HG03135 (cell line): ENCODE measurements at regions not wholly inside any gene's neighbourhood (a gene's known extent, or its start where the extent isn't known, plus 50 kb on each side); places are given as distances from the start of the nearest gene placed in this dataset.

Experiments
- ATAC-seq: cut with Tn5 transposase; IDR thresholded peaks from one replicate; pipeline ENCODE4 v1.9.1; 2021; ENCODE audit warnings: mild to moderate bottlenecking, moderate library complexity; ENCODE audit not compliant: unreplicated experiment

DNA sequence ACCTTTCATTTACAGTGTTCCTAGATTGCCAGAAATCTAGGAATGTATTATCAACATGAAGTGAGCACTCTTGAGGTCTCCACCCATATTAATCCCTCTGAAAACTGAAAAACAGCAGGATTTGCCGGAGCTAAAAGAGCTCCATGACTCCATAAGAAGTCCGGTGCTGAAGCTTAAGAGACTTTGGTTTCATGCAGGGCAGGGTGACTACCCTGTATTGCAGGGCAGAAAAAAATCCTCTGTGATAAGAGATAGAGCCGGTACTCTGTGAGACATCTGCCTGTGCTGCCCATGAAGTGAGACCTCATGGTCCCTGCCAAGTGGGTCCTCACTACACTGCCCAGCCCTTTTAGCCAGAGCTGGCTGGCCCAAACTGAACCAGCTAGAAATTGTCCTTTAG is 127.2 kb upstream of the NPY2R start:
- no peak for ATAC-seq

- ATAC-seq: no peak
Measured at GRCh38 chr4:155085843-155086530, 122.4 kb upstream of the NPY2R start.

GRCh38 chr4:155094201-155094820 is 114.1 kb upstream of the NPY2R start:
- ATAC-seq: no peak

DNA sequence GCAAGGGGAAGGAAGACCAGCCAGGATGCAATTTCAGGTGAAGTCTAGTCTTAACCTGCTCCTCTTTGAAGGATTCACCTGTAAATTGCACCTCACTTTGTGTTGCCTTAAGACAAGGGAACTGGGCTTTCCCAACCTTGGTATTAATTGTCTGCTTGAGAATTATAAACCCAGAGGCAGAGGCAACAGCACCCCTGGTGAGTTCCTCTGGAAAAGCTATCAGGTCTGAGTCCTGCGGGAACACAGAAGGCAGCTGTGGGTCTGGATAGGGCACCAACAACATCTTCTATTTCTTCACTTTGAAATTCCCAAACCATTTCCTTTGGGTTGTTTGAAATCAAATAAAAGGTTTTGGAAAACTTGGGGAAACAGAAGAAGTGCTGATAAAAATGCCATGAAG is 109.2 kb upstream of the NPY2R start:
- no peak for ATAC-seq

DNA sequence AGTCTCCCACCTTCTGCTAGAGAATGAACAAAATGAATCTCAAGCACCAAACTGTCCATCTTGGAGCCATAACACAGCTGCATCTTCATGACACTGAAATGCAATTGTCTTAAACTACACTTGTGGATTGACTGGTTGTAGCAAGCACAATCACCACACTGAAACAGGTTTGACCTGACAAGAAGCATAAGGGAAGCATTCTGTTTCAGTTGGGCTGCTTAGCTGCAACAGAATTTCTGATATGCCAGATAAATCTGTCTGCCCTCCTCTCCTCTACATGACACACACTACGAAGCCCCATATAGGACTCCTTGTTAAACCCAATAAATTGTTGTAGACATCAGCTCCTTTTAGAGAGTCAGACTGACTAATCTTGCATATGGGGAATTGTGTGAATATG is 101.8 kb upstream of the NPY2R start:
- no peak for ATAC-seq

DNA sequence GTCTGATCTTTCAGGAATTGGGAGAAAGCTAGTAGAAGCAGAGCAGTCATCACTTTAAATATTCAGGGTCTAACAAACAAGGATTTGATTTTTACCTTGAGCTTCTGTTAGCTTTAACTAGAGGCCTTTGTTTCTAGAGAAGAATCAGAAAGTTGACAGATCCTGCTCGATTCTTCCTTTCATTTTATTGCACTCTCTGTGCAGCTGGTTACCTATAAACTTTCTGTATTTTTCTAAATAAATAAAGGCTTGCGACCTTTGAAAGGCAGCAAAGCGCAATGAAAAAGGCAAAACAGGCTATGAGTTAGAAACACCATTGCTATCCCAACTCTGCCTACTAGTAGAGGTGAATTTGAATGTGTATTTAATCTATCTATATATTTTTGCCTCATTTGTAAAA is 101.4 kb upstream of the NPY2R start:
- no peak for ATAC-seq

GRCh38 chr4:155114790-155115189 is 93.6 kb upstream of the NPY2R start:
- no peak for ATAC-seq

GRCh38 chr4:155119006-155119405 is 89.4 kb upstream of the NPY2R start:
- no peak for ATAC-seq

DNA sequence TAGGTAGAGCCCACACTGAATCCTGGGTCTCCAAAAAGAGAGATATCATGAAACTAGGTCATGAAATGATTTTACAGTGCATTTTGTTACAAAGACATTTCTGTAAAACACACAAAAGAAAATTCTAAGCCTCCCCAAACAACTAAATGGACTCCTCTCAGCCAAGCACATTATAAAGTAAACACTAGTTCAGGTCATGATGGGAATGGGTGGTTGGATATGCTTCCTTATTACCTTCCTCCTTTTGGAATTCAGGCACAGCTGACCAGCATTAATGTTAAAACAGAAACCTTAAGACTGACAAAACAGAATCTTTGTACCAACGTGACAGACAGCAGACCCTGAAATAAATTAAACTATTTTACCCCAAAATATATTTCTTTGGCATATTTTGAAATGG is 87.9 kb upstream of the NPY2R start:
- ATAC-seq: no peak

DNA sequence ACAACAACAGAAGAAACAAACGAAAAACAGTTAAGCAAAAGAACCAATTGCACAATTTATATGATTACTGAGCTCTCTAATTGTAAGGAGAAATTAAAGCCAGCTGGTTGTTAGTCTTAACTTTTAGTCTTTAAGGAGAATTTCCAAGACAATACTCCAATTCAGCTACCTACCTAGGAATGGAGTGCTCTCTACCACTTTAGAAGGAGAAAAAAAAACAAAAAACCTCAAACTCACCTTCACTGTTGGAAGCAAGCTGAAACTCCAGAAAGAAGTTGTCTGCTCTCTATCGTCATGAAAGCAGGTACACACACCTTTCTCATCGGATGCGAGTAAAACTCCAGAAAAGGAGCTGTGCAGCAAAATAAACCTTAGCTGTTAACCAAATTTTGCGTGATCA is 86.1 kb upstream of the NPY2R start:
- ATAC-seq: no peak

- ATAC-seq: no peak
Measured at GRCh38 chr4:155134136-155134535, 74.3 kb upstream of the NPY2R start.

DNA sequence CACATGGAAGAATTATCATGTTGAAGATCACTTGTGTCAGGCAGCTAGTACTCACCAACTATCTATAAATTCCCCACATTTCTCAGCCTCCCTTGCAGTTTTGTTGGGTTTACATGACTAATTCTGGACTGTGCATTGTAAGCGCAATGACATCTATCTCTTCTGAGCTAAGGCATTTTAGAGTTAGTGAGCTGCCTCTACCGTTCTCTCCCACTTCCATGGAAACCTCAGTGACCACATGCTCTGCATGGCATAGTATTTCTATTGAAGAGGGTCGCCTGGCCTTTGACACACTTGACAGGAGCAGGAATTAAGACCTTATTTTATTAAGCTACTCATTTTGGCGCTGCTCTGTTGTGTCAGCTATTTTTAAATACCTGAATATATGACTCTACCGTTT is 67.5 kb upstream of the NPY2R start:
- ATAC-seq: no peak

DNA sequence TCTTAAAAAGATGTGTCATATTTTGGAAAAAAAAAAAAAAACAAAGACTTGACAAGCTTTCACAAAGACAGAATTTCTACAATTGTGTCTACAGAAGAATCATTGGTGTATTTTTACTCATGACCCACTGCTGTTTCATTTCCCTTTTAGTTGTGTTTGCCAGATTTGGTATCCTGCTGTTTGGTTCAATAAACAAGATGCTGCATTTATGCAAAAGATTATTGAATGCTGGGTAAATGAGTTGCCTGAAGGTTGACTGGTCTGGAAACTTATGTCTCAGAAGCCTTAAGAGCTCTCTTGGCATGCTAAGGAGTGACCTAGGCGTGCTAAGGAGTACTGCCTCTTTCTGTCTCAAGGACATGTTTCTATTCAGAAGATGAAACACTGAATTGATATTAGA is 64.9 kb upstream of the NPY2R start:
- peak; percentile 61 for ATAC-seq
